SK-N-SH (cell line): ENCODE measurements at regions not wholly inside any gene's neighbourhood (a gene's known extent, or its start where the extent isn't known, plus 50 kb on each side); places are given as distances from the start of the nearest gene placed in this dataset.

Experiments used
- CTCF ChIA-PET: fragments of 300-600, 350-600 bp; formaldehyde crosslinking; extraction: SDS; loops from one replicate; lab custom pipeline; 2021; lab: Yijun Ruan, JAX
- POLR2A ChIA-PET: fragments of 350-600 bp; sonication (Branson Sonifier 250); formaldehyde crosslinking; extraction: SDS; loops from one replicate; lab custom pipeline; 2020; ENCODE audit warnings: antibody characterized with exemption, inconsistent platforms; lab: Yijun Ruan, JAX
- DNase-seq: peaks from one replicate; pipeline ENCODE4 v3.0.0; 2012
- H2AFZ ChIP-seq: fragments of 200-600 bp; sonication (generic); 2 replicates; pipeline ENCODE4 v1.8.1; 2016; ENCODE audit warnings: antibody characterized with exemption, mild to moderate bottlenecking, low read depth
- H3F3A ChIP-seq: fragments of 200-600 bp; sonication (generic); replicated peaks from 2 replicates; pipeline ENCODE3; 2016; ENCODE audit warnings: antibody characterized with exemption, mild to moderate bottlenecking; ENCODE audit not compliant: insufficient read depth
- H3K27ac ChIP-seq, 2 experiments: fragments of 200-500 bp in 1 of 2; fragments of 200-600 bp in 1 of 2; sonication (Bioruptor generic) in 1 of 2; sonication (generic), shearing (Covaris generic) in 1 of 2; 2 replicates each; pipeline versions ENCODE4 v1.5.1 to v1.6.1; 2014 to 2016; ENCODE audit warnings: low read depth in 2 of 2, inconsistent platforms in 1 of 2, low read length in 1 of 2, mild to moderate bottlenecking in 1 of 2, mixed read lengths in 1 of 2
- H3K27me3 ChIP-seq: fragments of 200-600 bp; sonication (generic), shearing (Covaris generic); 2 replicates; pipeline ENCODE4 v1.6.1; 2016; ENCODE audit warnings: mixed run types; ENCODE audit not compliant: insufficient read depth
- H3K36me3 ChIP-seq, 2 experiments: fragments of 200-500 bp in 1 of 2; fragments of 200-600 bp in 1 of 2; sonication (Bioruptor generic) in 1 of 2; sonication (generic) in 1 of 2; replicated peaks in 1 of 2; 2 replicates each; pipeline versions ENCODE3 to v1.5.1; 2014 to 2016; ENCODE audit warnings: low read length in 1 of 2, mild to moderate bottlenecking in 1 of 2; ENCODE audit not compliant: insufficient read depth in 2 of 2, control insufficient read depth in 1 of 2
- H3K4me1 ChIP-seq, 2 experiments: fragments of 200-500 bp in 1 of 2; fragments of 200-600 bp in 1 of 2; sonication (Bioruptor generic) in 1 of 2; sonication (generic), shearing (Covaris generic) in 1 of 2; 2 replicates each; pipeline versions ENCODE4 v1.5.1 to v1.6.1; 2014 to 2016; ENCODE audit warnings: low read depth in 1 of 2, low read length in 1 of 2, mixed run types in 1 of 2; ENCODE audit not compliant: insufficient read depth in 2 of 2, control insufficient read depth in 1 of 2
- H3K4me2 ChIP-seq: fragments of 200-600 bp; sonication (generic), shearing (Covaris generic); 2 replicates; pipeline ENCODE4 v1.6.1; 2017; ENCODE audit warnings: mixed run types
- H3K4me3 ChIP-seq, 2 experiments: fragments of 200-500 bp in 1 of 2; fragments of 200-600 bp in 1 of 2; sonication (Bioruptor generic) in 1 of 2; sonication (generic), shearing (Covaris generic) in 1 of 2; 2 replicates each; pipeline versions ENCODE4 v1.5.1 to v1.8.1; 2014 to 2016; ENCODE audit warnings: low read depth in 2 of 2, inconsistent platforms in 1 of 2, low read length in 1 of 2, mild to moderate bottlenecking in 1 of 2, mixed read lengths in 1 of 2, moderate library complexity in 1 of 2
- H3K79me2 ChIP-seq: fragments of 200-600 bp; sonication (generic); 2 replicates; pipeline ENCODE4 v1.8.1; 2017; ENCODE audit warnings: mild to moderate bottlenecking; ENCODE audit not compliant: insufficient read depth
- H3K9ac ChIP-seq: fragments of 200-600 bp; sonication (generic); 2 replicates; pipeline ENCODE4 v1.6.1; 2017; ENCODE audit warnings: mixed run types
- H3K9me2 ChIP-seq: fragments of 200-600 bp; sonication (generic); 2 replicates; pipeline ENCODE4 v1.6.1; 2017; ENCODE audit warnings: mixed run types
- H3K9me3 ChIP-seq: fragments of 200-600 bp; sonication (generic); 2 replicates; pipeline ENCODE4 v1.6.1; 2017; ENCODE audit warnings: mixed run types, mild to moderate bottlenecking, moderate library complexity
- H4K20me1 ChIP-seq: fragments of 200-600 bp; sonication (generic); 2 replicates; pipeline ENCODE4 v1.6.1; 2017; ENCODE audit warnings: mild to moderate bottlenecking, mixed run types; ENCODE audit not compliant: insufficient read depth
- CHD2 ChIP-seq: fragments of 150-350 bp; IDR thresholded peaks from 2 replicates; pipeline ENCODE4 v1.6.1; 2018; ENCODE audit warnings: low read length; ENCODE audit not compliant: partially characterized antibody
- CTCF ChIP-seq: fragments of 200-600 bp; sonication (generic); IDR thresholded peaks from 2 replicates; pipeline ENCODE4 v1.6.1; 2017; ENCODE audit warnings: antibody characterized with exemption, mild to moderate bottlenecking, moderate library complexity
- ELF1 ChIP-seq: IDR thresholded peaks from 2 replicates; pipeline ENCODE4 v1.4.0; 2012
- EZH2phosphoT487 ChIP-seq: fragments of 200-600 bp; sonication (generic); IDR thresholded peaks from 2 replicates; pipeline ENCODE4 v1.6.1; 2017; ENCODE audit warnings: low read depth, mixed run types, mild to moderate bottlenecking, antibody characterized with exemption, moderate library complexity, borderline replicate concordance
- FOXJ3 ChIP-seq: sonication (generic); formaldehyde crosslinking; IDR thresholded peaks from 2 replicates; pipeline ENCODE4 v1.5.1; 2020; ENCODE audit warnings: mild to moderate bottlenecking, missing genetic modification reagents
- FOXM1 ChIP-seq: IDR thresholded peaks from 2 replicates; pipeline ENCODE4 v1.4.0; 2012; ENCODE audit warnings: low read depth, mild to moderate bottlenecking
- GABPA ChIP-seq: IDR thresholded peaks from 2 replicates; pipeline ENCODE4 v1.4.0; 2012; ENCODE audit warnings: low read depth, mild to moderate bottlenecking
- GATA2 ChIP-seq: sonication (generic); formaldehyde crosslinking; IDR thresholded peaks from 2 replicates; pipeline ENCODE4 v1.5.0; 2020; ENCODE audit warnings: mild to moderate bottlenecking, missing genetic modification reagents
- IRF3 ChIP-seq: fragments of 150-350 bp; IDR thresholded peaks from 2 replicates; pipeline ENCODE4 v1.6.1; 2016; ENCODE audit warnings: mild to moderate bottlenecking, low read depth, low read length
- JUND ChIP-seq: IDR thresholded peaks from 2 replicates; pipeline ENCODE4 v1.4.0; 2012
- MEF2A ChIP-seq: IDR thresholded peaks from 2 replicates; pipeline ENCODE4 v1.4.0; 2012; ENCODE audit warnings: low read depth, borderline replicate concordance
- MXI1 ChIP-seq: IDR thresholded peaks from 2 replicates; pipeline ENCODE4 v1.6.1; 2012; ENCODE audit warnings: mild to moderate bottlenecking, low read depth, low read length, improper control_type of control experiment
- NFIC ChIP-seq: IDR thresholded peaks from 2 replicates; pipeline ENCODE4 v1.4.0; 2012; ENCODE audit warnings: borderline replicate concordance
- NRF1 ChIP-seq: IDR thresholded peaks from 2 replicates; pipeline ENCODE4 v1.6.1; 2012; ENCODE audit warnings: low read depth, mild to moderate bottlenecking, low read length
- PBX3 ChIP-seq: IDR thresholded peaks from 2 replicates; pipeline ENCODE4; 2012
- POLR2AphosphoS5 ChIP-seq: IDR thresholded peaks from 2 replicates; pipeline ENCODE4 v1.6.1; 2012; ENCODE audit warnings: low read depth, low read length
- RAD21 ChIP-seq: IDR thresholded peaks from 2 replicates; pipeline ENCODE4 v1.6.1; 2012; ENCODE audit warnings: mild to moderate bottlenecking, low read length
- RCOR1 ChIP-seq: fragments of 150-350 bp; IDR thresholded peaks from 2 replicates; pipeline ENCODE4 v1.6.1; 2017; ENCODE audit warnings: antibody characterized with exemption, low read length
- RFX5 ChIP-seq: IDR thresholded peaks from 2 replicates; pipeline ENCODE4 v1.6.1; 2012; ENCODE audit warnings: mild to moderate bottlenecking, improper control_type of control experiment, low read length
- RXRA ChIP-seq: IDR thresholded peaks from 2 replicates; pipeline ENCODE4 v1.4.0; 2012; ENCODE audit warnings: low read depth, mild to moderate bottlenecking, borderline replicate concordance
- SIN3A ChIP-seq: IDR thresholded peaks from 2 replicates; pipeline ENCODE4 v1.6.1; 2012; ENCODE audit warnings: low read depth, mild to moderate bottlenecking, low read length, moderate library complexity, borderline replicate concordance
- SMC3 ChIP-seq: IDR thresholded peaks from 2 replicates; pipeline ENCODE4 v1.6.1; 2012; ENCODE audit warnings: low read depth, low read length, improper control_type of control experiment
- TCF12 ChIP-seq: IDR thresholded peaks from 2 replicates; pipeline ENCODE4 v1.4.0; 2012
- TEAD4 ChIP-seq: IDR thresholded peaks from 2 replicates; pipeline ENCODE4 v1.4.0; 2012; ENCODE audit warnings: mild to moderate bottlenecking, borderline replicate concordance; ENCODE audit not compliant: insufficient read depth
- YY1 ChIP-seq: IDR thresholded peaks from 2 replicates; pipeline ENCODE4 v1.4.0; 2012; ENCODE audit warnings: low read depth, mild to moderate bottlenecking
- WGBS: methylation state at CpG from one replicate; pipeline ENCODE4 v1.1.6; 2017; ENCODE audit warnings: low lambda C conversion rate; 5-methylcytosine and 5-hydroxymethylcytosine counted together
- TF ChIP-seq, protein P1 (sequence below): fragments of 150-350 bp; IDR thresholded peaks from 2 replicates; pipeline ENCODE4 v1.6.1; 2017; ENCODE audit warnings: antibody characterized with exemption, low read length, low read depth, borderline replicate concordance
- TF ChIP-seq, protein P2 (sequence below): IDR thresholded peaks from 2 replicates; pipeline ENCODE4 v1.6.1; 2012; ENCODE audit warnings: mild to moderate bottlenecking, low read depth, low read length, moderate library complexity

DNA sequence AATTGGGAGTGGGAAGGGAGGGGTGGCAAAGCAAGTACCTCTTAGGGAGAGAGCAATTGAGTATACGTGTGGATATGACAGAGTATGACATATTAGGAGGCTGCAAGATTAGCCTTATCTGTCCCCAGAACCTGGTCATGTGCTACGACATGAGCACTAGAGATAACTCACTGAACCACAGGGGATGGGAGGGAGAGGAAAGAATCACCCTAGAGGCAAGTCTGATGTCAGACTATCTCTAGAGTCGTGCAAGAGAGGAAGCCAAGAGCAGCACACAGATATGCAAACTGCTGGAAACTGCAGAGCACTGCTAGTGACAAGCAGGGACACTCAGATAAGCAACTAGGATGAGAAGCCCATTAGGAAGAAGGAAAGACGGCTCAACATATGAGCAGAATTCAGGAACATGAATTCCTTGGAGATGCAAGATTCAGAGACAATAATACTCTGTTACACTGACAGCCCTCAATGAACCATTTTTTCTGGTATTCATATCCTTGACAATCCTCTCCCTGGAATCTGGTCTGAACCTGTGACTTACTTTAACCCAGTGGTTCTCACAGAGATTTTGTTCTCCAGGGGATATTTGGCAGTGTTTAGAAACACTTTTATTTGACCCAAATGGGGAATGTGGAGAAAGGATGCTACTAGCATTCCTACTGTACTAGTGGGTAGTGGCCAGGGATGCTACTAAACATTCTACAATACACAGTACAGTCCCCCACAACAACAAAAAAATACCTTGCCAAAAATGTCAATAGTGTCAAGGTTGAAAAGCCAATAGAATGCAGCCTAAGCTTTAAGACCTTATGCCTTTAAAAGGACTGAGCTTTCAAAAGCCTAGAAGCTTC is 84.0 kb upstream of the BMP2K start:
- Histone ChIP-seq H2AFZ (no peak overlapping the region), H3K79me2 (no peaks in the 10 kb centered on the region), H3K4me1 (peaks cover 0 to 15% of the 10 kb centered on the region in 2 experiments; a peak in 2 of 4 replicates), H3K9me3 (no peaks in the 10 kb centered on the region), H3K4me2 (no peak overlapping the region), H3K36me3 (no peaks in the 10 kb centered on the region), H3K27ac (no peak overlapping the region; a peak in 1 of 4 replicates), H3F3A (peaks cover 4% of the 10 kb centered on the region), H4K20me1 (no peaks in the 10 kb centered on the region), H3K27me3 (no peaks in the 10 kb centered on the region), H3K9me2 (no peaks in the 10 kb centered on the region), H3K9ac (no peak overlapping the region), H3K4me3 (no peak overlapping the region)
- ChIA-PET POLR2A (no interaction called here), CTCF (no interaction called here)
- WGBS, result 60% methylated on average over 4 of the region's 4 CpGs
- peak; percentile 75 for DNase-seq
- TF ChIP-seq MXI1 (no peak; the same call in 1 of the 2 replicates), CHD2 (peak; percentile 59), MEF2A (no peak), SMC3 (no peak), RFX5 (no peak), GABPA (no peak), NFIC (no peak), TEAD4 (no peak), TCF12 (no peak), IRF3 (no peak), YY1 (no peak), NRF1 (no peak), FOXJ3 (peak; percentile 82), EZH2phosphoT487 (no peak), JUND (no peak), RAD21 (no peak; the same call in 1 of the 2 replicates), FOXM1 (no peak), PBX3 (no peak), RCOR1 (peak; percentile 73; the same call in 1 of the 2 replicates), POLR2AphosphoS5 (no peak), SIN3A (no peak), CTCF (no peak), RXRA (no peak), ELF1 (no peak), GATA2 (CRISPR knock-in tag) (peak; percentile 89)
- TF ChIP-seq, protein P1, sequence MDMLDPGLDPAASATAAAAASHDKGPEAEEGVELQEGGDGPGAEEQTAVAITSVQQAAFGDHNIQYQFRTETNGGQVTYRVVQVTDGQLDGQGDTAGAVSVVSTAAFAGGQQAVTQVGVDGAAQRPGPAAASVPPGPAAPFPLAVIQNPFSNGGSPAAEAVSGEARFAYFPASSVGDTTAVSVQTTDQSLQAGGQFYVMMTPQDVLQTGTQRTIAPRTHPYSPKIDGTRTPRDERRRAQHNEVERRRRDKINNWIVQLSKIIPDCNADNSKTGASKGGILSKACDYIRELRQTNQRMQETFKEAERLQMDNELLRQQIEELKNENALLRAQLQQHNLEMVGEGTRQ, result no peak
- TF ChIP-seq, protein P2, sequence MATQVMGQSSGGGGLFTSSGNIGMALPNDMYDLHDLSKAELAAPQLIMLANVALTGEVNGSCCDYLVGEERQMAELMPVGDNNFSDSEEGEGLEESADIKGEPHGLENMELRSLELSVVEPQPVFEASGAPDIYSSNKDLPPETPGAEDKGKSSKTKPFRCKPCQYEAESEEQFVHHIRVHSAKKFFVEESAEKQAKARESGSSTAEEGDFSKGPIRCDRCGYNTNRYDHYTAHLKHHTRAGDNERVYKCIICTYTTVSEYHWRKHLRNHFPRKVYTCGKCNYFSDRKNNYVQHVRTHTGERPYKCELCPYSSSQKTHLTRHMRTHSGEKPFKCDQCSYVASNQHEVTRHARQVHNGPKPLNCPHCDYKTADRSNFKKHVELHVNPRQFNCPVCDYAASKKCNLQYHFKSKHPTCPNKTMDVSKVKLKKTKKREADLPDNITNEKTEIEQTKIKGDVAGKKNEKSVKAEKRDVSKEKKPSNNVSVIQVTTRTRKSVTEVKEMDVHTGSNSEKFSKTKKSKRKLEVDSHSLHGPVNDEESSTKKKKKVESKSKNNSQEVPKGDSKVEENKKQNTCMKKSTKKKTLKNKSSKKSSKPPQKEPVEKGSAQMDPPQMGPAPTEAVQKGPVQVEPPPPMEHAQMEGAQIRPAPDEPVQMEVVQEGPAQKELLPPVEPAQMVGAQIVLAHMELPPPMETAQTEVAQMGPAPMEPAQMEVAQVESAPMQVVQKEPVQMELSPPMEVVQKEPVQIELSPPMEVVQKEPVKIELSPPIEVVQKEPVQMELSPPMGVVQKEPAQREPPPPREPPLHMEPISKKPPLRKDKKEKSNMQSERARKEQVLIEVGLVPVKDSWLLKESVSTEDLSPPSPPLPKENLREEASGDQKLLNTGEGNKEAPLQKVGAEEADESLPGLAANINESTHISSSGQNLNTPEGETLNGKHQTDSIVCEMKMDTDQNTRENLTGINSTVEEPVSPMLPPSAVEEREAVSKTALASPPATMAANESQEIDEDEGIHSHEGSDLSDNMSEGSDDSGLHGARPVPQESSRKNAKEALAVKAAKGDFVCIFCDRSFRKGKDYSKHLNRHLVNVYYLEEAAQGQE, result no peak
